ENCODE measurements at regions not wholly inside any gene's neighbourhood (a gene's known extent, or its start where the extent isn't known, plus 50 kb on each side); places are given as distances from the start of the nearest gene placed in this dataset.

DNA sequence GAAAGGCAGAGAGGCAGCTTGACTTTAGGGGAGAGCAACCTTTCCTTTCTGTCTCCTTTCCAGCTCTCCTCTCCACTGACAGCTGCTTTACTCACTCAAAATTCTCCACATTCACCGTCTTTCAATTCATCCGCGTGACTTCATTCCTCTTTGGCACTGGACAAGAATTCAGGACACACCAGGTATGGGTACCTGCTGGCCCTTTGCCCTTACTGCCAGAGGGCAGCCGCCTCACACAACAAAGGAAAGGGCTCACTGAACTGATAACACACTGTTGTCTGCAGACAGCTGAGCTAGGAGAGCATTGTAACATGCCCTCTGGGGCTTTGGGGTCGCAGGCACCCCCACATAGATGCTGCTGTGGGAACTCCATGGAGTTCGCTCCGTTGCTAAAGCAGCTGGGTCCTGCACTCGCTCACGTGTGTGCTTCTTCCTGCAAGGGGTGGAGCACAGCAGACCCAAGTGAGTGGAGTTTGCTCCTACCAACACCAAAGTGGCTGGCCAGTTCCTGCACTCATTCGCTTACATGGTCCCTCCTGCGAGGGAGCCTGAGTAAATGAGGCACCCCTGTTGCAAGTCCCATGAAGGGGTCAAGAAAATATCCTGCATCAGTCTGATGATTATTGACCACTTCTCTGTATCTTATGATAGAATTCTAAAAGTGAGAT, 79.0 kb upstream of the SGO1 start:
- Histone ChIP-seq H3F3A (ENCODE audit: insufficient read depth) (no peaks in the 10 kb centered on the region), H3K9ac (no peak overlapping the region), H3K4me3 (no peak overlapping the region), H3K4me2 (ENCODE audit: unreplicated experiment) (no peak overlapping the region), H4K20me1 (ENCODE audit: insufficient read depth) (no peaks in the 10 kb centered on the region), H3K36me3 (ENCODE audit: low read depth) (no peaks in the 10 kb centered on the region), H3K27ac (no peak overlapping the region), H3K9me3 (ENCODE audit: low read depth) (no peaks in the 10 kb centered on the region), H3K79me2 (ENCODE audit: insufficient read depth) (no peaks in the 10 kb centered on the region), H2AFZ (no peak overlapping the region), H3K9me2 (ENCODE audit: insufficient read depth) (no peaks in the 10 kb centered on the region), H3K27me3 (replicated peaks; ENCODE audit: insufficient read depth) (no peaks in the 10 kb centered on the region), H3K4me1 (ENCODE audit: insufficient read depth) (no peaks in the 10 kb centered on the region)
- in situ Hi-C loops (cut with MboI) = no loop called here
- 40 to 48% methylated on average over 11 of the region's 11 CpGs for WGBS, 2 experiments (ENCODE audit: low coverage in 1 of 2, low lambda C conversion rate in 2 of 2, missing lambda C conversion rate in 2 of 2)
- no peak for TF ChIP-seq EZH2phosphoT487 (IDR thresholded peaks at IDR 0.05; ENCODE audit: insufficient read depth, low read depth)
- TF ChIP-seq EZH2 (IDR thresholded peaks at IDR 0.05; ENCODE audit: insufficient read depth, poor library complexity, severe bottlenecking) = no peak
- DNase-seq = no peak

DNA sequence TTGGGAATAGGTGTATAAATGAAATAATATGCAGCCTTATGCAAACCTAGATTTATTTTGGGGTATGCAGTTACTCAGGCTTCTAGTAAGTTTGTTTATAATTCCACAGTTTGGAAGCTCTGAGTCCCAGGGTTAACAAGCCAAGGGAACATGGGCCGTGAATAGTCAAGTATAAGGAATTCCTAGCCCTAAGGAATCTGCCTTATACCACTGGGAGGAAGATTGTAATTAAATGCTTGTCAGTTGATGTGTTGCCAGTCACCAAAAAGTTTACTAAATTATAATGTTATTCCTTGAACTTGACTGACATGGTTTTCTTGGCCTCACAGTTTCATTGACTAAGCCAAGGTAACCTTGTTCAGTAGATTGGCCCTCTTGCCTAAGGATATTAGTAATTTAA, 72.4 kb upstream of the SGO1 start:
- no peaks in the 10 kb centered on the region for H3K79me2 ChIP-seq (ENCODE audit: insufficient read depth)
- no peaks in the 10 kb centered on the region for H3K27me3 ChIP-seq (replicated peaks; ENCODE audit: insufficient read depth)
- H3K4me3 ChIP-seq = no peak overlapping the region
- WGBS, 2 experiments (ENCODE audit: low coverage in 1 of 2, low lambda C conversion rate in 2 of 2, missing lambda C conversion rate in 2 of 2) = 28 to 33% methylated on average over 1 of the region's 1 CpG
- in situ Hi-C loops (cut with MboI) = no loop called here
- H3F3A ChIP-seq (ENCODE audit: insufficient read depth) = no peaks in the 10 kb centered on the region
- no peak overlapping the region for H3K4me2 ChIP-seq (ENCODE audit: unreplicated experiment)
- H3K4me1 ChIP-seq (ENCODE audit: insufficient read depth) = no peaks in the 10 kb centered on the region
- H3K36me3 ChIP-seq (ENCODE audit: low read depth) = no peaks in the 10 kb centered on the region
- no peaks in the 10 kb centered on the region for H3K9me3 ChIP-seq (ENCODE audit: low read depth)
- no peak overlapping the region for H2AFZ ChIP-seq
- DNase-seq = no peak
- TF ChIP-seq EZH2phosphoT487 (IDR thresholded peaks at IDR 0.05; ENCODE audit: insufficient read depth, low read depth) (no peak), EZH2 (IDR thresholded peaks at IDR 0.05; ENCODE audit: insufficient read depth, poor library complexity, severe bottlenecking) (no peak)
- no peaks in the 10 kb centered on the region for H3K9me2 ChIP-seq (ENCODE audit: insufficient read depth)
- no peaks in the 10 kb centered on the region for H4K20me1 ChIP-seq (ENCODE audit: insufficient read depth)
- H3K27ac ChIP-seq = no peak overlapping the region
- H3K9ac ChIP-seq = no peak overlapping the region

GRCh38 chr3:20256144-20256543, 70.1 kb upstream of the SGO1 start:
- no peaks in the 10 kb centered on the region for H3K4me1 ChIP-seq (ENCODE audit: insufficient read depth)
- H3K9me2 ChIP-seq (ENCODE audit: insufficient read depth) = no peaks in the 10 kb centered on the region
- DNase-seq = no peak
- H3K4me3 ChIP-seq = no peak overlapping the region
- in situ Hi-C loops (cut with MboI) = no loop called here
- TF ChIP-seq EZH2phosphoT487 (IDR thresholded peaks at IDR 0.05; ENCODE audit: insufficient read depth, low read depth) (no peak), EZH2 (IDR thresholded peaks at IDR 0.05; ENCODE audit: insufficient read depth, poor library complexity, severe bottlenecking) (no peak)
- no peaks in the 10 kb centered on the region for H4K20me1 ChIP-seq (ENCODE audit: insufficient read depth)
- no peak overlapping the region for H3K4me2 ChIP-seq (ENCODE audit: unreplicated experiment)
- no peak overlapping the region for H2AFZ ChIP-seq
- H3K27ac ChIP-seq = no peak overlapping the region
- no peaks in the 10 kb centered on the region for H3K27me3 ChIP-seq (replicated peaks; ENCODE audit: insufficient read depth)
- no peak overlapping the region for H3K9ac ChIP-seq
- H3K79me2 ChIP-seq (ENCODE audit: insufficient read depth) = no peaks in the 10 kb centered on the region
- 36 to 43% methylated on average over 3 of the region's 3 CpGs for WGBS, 2 experiments (ENCODE audit: low coverage in 1 of 2, low lambda C conversion rate in 2 of 2, missing lambda C conversion rate in 2 of 2)
- H3K36me3 ChIP-seq (ENCODE audit: low read depth) = no peaks in the 10 kb centered on the region
- H3F3A ChIP-seq (ENCODE audit: insufficient read depth) = no peaks in the 10 kb centered on the region
- no peaks in the 10 kb centered on the region for H3K9me3 ChIP-seq (ENCODE audit: low read depth)

DNA sequence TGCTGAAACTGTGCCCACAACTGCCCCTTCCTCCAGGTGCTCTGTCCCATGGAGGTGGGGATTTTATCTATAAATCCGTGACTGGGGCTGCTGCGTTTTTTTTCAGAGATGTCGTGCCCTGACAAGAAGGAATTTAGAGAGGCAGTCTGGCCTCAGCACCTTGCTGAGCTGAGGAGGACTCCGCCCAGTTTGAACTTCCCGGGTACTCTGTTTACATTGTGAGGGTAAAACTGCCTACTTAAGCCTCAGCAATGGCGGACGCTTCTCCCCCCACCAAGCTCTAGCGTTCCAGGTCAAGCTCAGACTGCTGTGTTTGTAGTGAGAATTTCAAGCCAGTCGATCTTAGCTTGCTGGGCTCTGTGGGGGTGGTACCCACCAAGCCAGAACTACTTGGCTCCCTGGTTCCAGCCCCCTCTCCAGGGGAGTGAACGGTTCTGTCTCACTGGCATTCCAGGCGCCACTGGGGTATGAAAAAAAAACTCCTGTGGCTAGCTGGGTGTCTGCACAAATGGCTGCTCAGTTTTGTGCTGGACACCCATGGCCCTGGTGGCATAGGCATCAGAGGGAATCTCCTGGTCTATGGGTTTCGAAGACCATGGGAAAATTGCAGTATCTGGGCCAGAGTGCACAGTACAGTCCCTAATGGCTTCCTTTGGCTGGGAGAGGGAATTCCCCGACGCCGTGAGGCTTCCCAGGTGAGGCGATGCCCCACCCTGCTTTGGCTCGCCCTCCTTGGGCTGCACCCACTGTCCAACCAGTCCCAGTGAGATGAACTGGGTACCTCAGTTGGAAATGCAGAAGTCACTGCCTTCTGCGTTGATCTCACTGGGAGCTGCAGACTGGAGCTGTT, 68.5 kb upstream of the SGO1 start:
- H3K9me2 ChIP-seq (ENCODE audit: insufficient read depth) = no peaks in the 10 kb centered on the region
- WGBS, 2 experiments (ENCODE audit: low coverage in 1 of 2, low lambda C conversion rate in 2 of 2, missing lambda C conversion rate in 2 of 2) = 38 to 48% methylated on average over 17 to 18 of the region's 18 CpGs
- no peak for TF ChIP-seq EZH2 (IDR thresholded peaks at IDR 0.05; ENCODE audit: insufficient read depth, poor library complexity, severe bottlenecking)
- TF ChIP-seq EZH2phosphoT487 (IDR thresholded peaks at IDR 0.05; ENCODE audit: insufficient read depth, low read depth) = no peak

More for the DNA sequence above, 68.5 kb upstream of the SGO1 start:
- Histone ChIP-seq H3K27ac (no peak overlapping the region), H4K20me1 (ENCODE audit: insufficient read depth) (no peaks in the 10 kb centered on the region), H3K9ac (no peak overlapping the region), H3K4me3 (no peak overlapping the region), H2AFZ (no peak overlapping the region), H3K27me3 (replicated peaks; ENCODE audit: insufficient read depth) (no peaks in the 10 kb centered on the region), H3K36me3 (ENCODE audit: low read depth) (no peaks in the 10 kb centered on the region), H3F3A (ENCODE audit: insufficient read depth) (no peaks in the 10 kb centered on the region), H3K4me2 (ENCODE audit: unreplicated experiment) (no peak overlapping the region), H3K79me2 (ENCODE audit: insufficient read depth) (no peaks in the 10 kb centered on the region), H3K9me3 (ENCODE audit: low read depth) (no peaks in the 10 kb centered on the region), H3K4me1 (ENCODE audit: insufficient read depth) (no peaks in the 10 kb centered on the region)
- in situ Hi-C loops (cut with MboI) = no loop called here
- no peak for DNase-seq
